Keratinocyte (primary cell): ENCODE measurements at regions not wholly inside any gene's neighbourhood (a gene's known extent, or its start where the extent isn't known, plus 50 kb on each side); places are given as distances from the start of the nearest gene placed in this dataset.
A peak's percentile ranks its signal among the peaks of the same experiment; 100 is the strongest.

Experiments
- CTCF ChIP-seq, 3 experiments: IDR thresholded peaks in 1 of 3; conservative IDR thresholded peaks in 1 of 3; optimal IDR thresholded peaks in 1 of 3; 2 replicates in 2 of 3; 3 replicates in 1 of 3; pipeline versions ENCODE3 to v1.5.1; 2011; ENCODE audit warnings: low read length in 3 of 3, mild to moderate bottlenecking in 3 of 3, moderate library complexity in 2 of 3, control low read depth in 1 of 3, inconsistent platforms in 1 of 3; ENCODE audit not compliant: insufficient read depth in 2 of 3; ENCODE audit errors: extremely low read depth in 1 of 3
- EZH2 ChIP-seq: IDR thresholded peaks from one replicate; pipeline ENCODE4 v1.6.1; 2012; ENCODE audit warnings: inconsistent platforms, mild to moderate bottlenecking, low read length, moderate library complexity

- TF ChIP-seq EZH2: no peak
- TF ChIP-seq CTCF (optimal IDR thresholded peaks at IDR 0.05 in 1 of 3, IDR thresholded peaks at IDR 0.05 in 1 of 3, conservative IDR thresholded peaks at IDR 0.05 in 1 of 3; ENCODE audit: extremely low read depth in 1 of 3, insufficient read depth in 2 of 3, low read length in 3 of 3): peak; percentile 26 to 43 (median 39)
These were observed 223.0 kb downstream of the PLA2G4A start for GRCh38 chr1:187051618-187052232.
